HG03095 (cell line): ENCODE measurements at regions not wholly inside any gene's neighbourhood (a gene's known extent, or its start where the extent isn't known, plus 50 kb on each side); places are given as distances from the start of the nearest gene placed in this dataset.

Experiments
- ATAC-seq: cut with Tn5 transposase; IDR thresholded peaks from one replicate; pipeline ENCODE4 v1.9.1; 2021; ENCODE audit warnings: moderate library complexity; ENCODE audit not compliant: unreplicated experiment

GRCh38 chr10:61160253-61160652 lies 216.3 kb upstream of the RHOBTB1 start:
- ATAC-seq: no peak

GRCh38 chr10:61159253-61159652 lies 215.3 kb upstream of the RHOBTB1 start:
- no peak for ATAC-seq

- ATAC-seq: no peak
Measured at GRCh38 chr10:61157182-61157581, 213.2 kb upstream of the RHOBTB1 start.

- ATAC-seq: no peak
Measured at GRCh38 chr10:61153771-61154170, 209.8 kb upstream of the RHOBTB1 start.

GRCh38 chr10:61151059-61151458 lies 207.1 kb upstream of the RHOBTB1 start:
- ATAC-seq: no peak

- ATAC-seq: no peak
Measured at GRCh38 chr10:61148451-61148850, 204.5 kb upstream of the RHOBTB1 start.

- no peak for ATAC-seq
Measured at GRCh38 chr10:61142987-61143386, 199.0 kb upstream of the RHOBTB1 start.

- ATAC-seq: no peak
Measured at GRCh38 chr10:61140765-61141392, 196.9 kb upstream of the RHOBTB1 start.

GRCh38 chr10:61139592-61139953 lies 195.6 kb upstream of the RHOBTB1 start:
- ATAC-seq: no peak

- no peak for ATAC-seq
Measured at GRCh38 chr10:61138708-61139591, 195.0 kb upstream of the RHOBTB1 start.

- ATAC-seq: no peak
Measured at GRCh38 chr10:61136139-61136538, 192.2 kb upstream of the RHOBTB1 start.

- ATAC-seq: peak; percentile 92
Measured at GRCh38 chr10:61135276-61135721, 191.3 kb upstream of the RHOBTB1 start.

- no peak for ATAC-seq
Measured at GRCh38 chr10:61130366-61130765, 186.4 kb upstream of the RHOBTB1 start.

GRCh38 chr10:61128196-61128595 lies 184.2 kb upstream of the RHOBTB1 start:
- ATAC-seq: no peak

GRCh38 chr10:61125560-61126170 lies 181.7 kb upstream of the RHOBTB1 start:
- ATAC-seq: peak; percentile 80

- ATAC-seq: no peak
Measured at GRCh38 chr10:61124756-61125530, 181.0 kb upstream of the RHOBTB1 start.

GRCh38 chr10:61120805-61121204 lies 176.8 kb upstream of the RHOBTB1 start:
- ATAC-seq: peak; percentile 79

GRCh38 chr10:61119573-61119972 lies 175.6 kb upstream of the RHOBTB1 start:
- no peak for ATAC-seq

GRCh38 chr10:61115897-61116296 lies 171.9 kb upstream of the RHOBTB1 start:
- ATAC-seq: no peak

- ATAC-seq: no peak
Measured at GRCh38 chr10:61112771-61113170, 168.8 kb upstream of the RHOBTB1 start.

- no peak for ATAC-seq
Measured at GRCh38 chr10:61110936-61111335, 167.0 kb upstream of the RHOBTB1 start.
